Neural cell (in vitro differentiated cells): ENCODE measurements at regions not wholly inside any gene's neighbourhood (a gene's known extent, or its start where the extent isn't known, plus 50 kb on each side); places are given as distances from the start of the nearest gene placed in this dataset.

ENCODE experiments used
- CTCF ChIP-seq: fragments of 450-650 bp; IDR thresholded peaks from 2 replicates; pipeline ENCODE4 v1.5.1; 2014; ENCODE audit warnings: antibody characterized with exemption, mild to moderate bottlenecking, moderate library complexity; ENCODE audit not compliant: poor library complexity, severe bottlenecking
- EP300 ChIP-seq: fragments of 450-650 bp; conservative IDR thresholded peaks from 2 replicates; pipeline ENCODE4 v1.6.1; 2014; ENCODE audit warnings: antibody characterized with exemption, mild to moderate bottlenecking, moderate library complexity; ENCODE audit not compliant: poor library complexity, severe bottlenecking

- TF ChIP-seq CTCF (no peak), EP300 (no peak)
Measured at GRCh38 chr11:28756977-28757376, 648.8 kb downstream of the METTL15 start.
